Testis (tissue), 2 donors: ENCODE measurements at regions not wholly inside any gene's neighbourhood (a gene's known extent, or its start where the extent isn't known, plus 50 kb on each side); places are given as distances from the start of the nearest gene placed in this dataset.
"Not testable (repeated sequence)": the region's sequence is repeated elsewhere in the genome, so short reads cannot be mapped to it uniquely, and the experiment has no call there.

Source experiments
- DNase-seq: peaks from one replicate; pipeline ENCODE4 v3.0.0-alpha.2; 2019
- H3K27ac ChIP-seq, 2 donors: fragments of 200-600 bp; sonication (generic); one replicate each; pipeline ENCODE4 v1.5.1; 2019
- H3K27me3 ChIP-seq: fragments of 200-600 bp; sonication (generic); one replicate; pipeline ENCODE4 v1.5.1; 2019
- H3K36me3 ChIP-seq: fragments of 200-600 bp; sonication (generic); one replicate; pipeline ENCODE4 v1.5.1; 2017; ENCODE audit warnings: low read depth; ENCODE audit errors: missing control alignments
- H3K4me1 ChIP-seq: fragments of 200-600 bp; sonication (generic); one replicate; pipeline ENCODE4 v1.5.1; 2019
- H3K4me3 ChIP-seq, 2 donors: fragments of 200-600 bp; sonication (generic); one replicate each; pipeline ENCODE4 v1.5.1; 2017 to 2019
- H3K9me3 ChIP-seq: fragments of 200-600 bp; sonication (generic); one replicate; pipeline ENCODE4 v1.5.1; 2017
- POLR2A ChIP-seq: fragments of 450-650 bp; IDR thresholded peaks from one replicate; pipeline ENCODE4 v1.6.1; 2017; ENCODE audit warnings: antibody characterized with exemption, mild to moderate bottlenecking, moderate library complexity
- WGBS, 2 donors: methylation state at CpG; one replicate each; pipeline ENCODE4 v1.1.5; 2018; 5-methylcytosine and 5-hydroxymethylcytosine counted together
- intact Hi-C: fragments of 100-400 bp; cut with DNase I; formaldehyde crosslinking; loops from one replicate; pipeline ENCODE4 v1.15.1; 2023; ENCODE audit warnings: low total_unique reads
- TF ChIP-seq, protein P1 (sequence below), 3 experiments: fragments of 450-650 bp in 2 of 3; fragments of 200-600 bp in 1 of 3; sonication (generic) in 1 of 3; IDR thresholded peaks; one replicate each; pipeline ENCODE4 v1.5.1; 2016 to 2019; ENCODE audit warnings: antibody characterized with exemption in 3 of 3, mild to moderate bottlenecking in 2 of 3, moderate library complexity in 1 of 3

DNA sequence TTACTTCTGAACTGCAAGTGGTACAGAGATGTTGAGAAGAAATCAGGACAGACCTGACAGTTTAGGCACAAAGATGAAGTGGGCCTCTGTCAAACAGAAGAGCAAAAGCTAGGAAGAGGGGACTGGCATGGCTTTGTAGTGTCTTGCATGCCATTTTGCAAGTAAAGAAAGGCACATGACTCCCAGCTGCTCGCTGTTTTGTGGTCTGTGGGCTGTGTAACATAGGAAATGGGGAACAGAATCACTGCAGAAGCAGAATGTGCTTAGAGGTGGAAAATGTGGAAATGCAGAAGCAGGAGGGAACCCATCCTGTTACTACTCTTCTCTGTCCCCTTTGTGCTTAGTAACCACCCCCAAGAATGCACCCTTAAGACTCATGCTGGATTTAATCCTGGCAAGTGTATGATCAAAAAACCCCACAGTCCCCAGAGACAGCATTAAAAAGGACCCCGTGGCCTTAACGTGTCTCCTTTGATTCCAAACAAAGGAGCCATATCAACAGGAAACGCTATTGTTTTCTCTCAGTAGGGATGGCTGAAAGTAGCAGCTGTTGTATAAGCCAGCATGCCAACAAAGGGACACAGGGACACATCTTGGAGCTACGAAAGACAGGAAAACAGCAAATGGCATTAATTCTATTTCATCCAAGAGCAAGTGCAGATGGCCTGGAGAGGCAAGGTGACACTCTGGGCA lies 177.6 kb upstream of the GLRA2 start:
- TF ChIP-seq POLR2A: no peak
- TF ChIP-seq, protein P1, sequence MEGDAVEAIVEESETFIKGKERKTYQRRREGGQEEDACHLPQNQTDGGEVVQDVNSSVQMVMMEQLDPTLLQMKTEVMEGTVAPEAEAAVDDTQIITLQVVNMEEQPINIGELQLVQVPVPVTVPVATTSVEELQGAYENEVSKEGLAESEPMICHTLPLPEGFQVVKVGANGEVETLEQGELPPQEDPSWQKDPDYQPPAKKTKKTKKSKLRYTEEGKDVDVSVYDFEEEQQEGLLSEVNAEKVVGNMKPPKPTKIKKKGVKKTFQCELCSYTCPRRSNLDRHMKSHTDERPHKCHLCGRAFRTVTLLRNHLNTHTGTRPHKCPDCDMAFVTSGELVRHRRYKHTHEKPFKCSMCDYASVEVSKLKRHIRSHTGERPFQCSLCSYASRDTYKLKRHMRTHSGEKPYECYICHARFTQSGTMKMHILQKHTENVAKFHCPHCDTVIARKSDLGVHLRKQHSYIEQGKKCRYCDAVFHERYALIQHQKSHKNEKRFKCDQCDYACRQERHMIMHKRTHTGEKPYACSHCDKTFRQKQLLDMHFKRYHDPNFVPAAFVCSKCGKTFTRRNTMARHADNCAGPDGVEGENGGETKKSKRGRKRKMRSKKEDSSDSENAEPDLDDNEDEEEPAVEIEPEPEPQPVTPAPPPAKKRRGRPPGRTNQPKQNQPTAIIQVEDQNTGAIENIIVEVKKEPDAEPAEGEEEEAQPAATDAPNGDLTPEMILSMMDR (IDR thresholded peaks at IDR 0.05): no peak
- H3K27ac ChIP-seq: no peak overlapping the region
- H3K4me1 ChIP-seq: no peaks in the 10 kb centered on the region
- intact Hi-C loops: no loop called here
- H3K4me3 ChIP-seq: no peak overlapping the region
- DNase-seq: no peak
- H3K27me3 ChIP-seq: no peaks in the 10 kb centered on the region
- no peaks in the 10 kb centered on the region for H3K9me3 ChIP-seq
- no peaks in the 10 kb centered on the region for H3K36me3 ChIP-seq
- 60 to 65% methylated on average over 2 to 5 of the region's 5 CpGs for WGBS, 2 donors

DNA sequence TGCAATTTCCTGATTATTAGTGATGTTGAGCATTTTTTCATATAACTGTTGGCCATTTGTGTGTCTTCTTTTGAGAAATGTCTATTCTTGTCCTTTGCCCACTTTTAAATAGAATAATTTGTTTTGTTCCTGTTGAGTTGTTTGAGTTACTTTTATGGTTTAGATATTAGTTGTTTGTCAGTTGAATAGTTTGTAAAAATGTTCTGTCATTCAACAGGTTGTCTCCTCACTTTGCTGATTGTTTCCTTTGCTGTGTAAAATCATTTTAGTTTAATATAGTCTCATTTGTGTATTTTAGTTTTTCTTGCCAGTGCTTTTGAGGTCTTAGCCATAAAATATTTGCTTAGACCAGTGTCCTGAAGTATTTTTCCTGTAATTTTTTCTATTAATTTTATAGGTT lies 181.8 kb upstream of the GLRA2 start:
- Histone ChIP-seq H3K27me3 (no peaks in the 10 kb centered on the region), H3K27ac (no peak overlapping the region), H3K9me3 (no peaks in the 10 kb centered on the region), H3K4me1 (no peaks in the 10 kb centered on the region), H3K4me3 (no peak overlapping the region), H3K36me3 (no peaks in the 10 kb centered on the region)
- intact Hi-C loops: no loop called here
- no peak for DNase-seq
- TF ChIP-seq POLR2A: no peak
- TF ChIP-seq, protein P1 (IDR thresholded peaks at IDR 0.05): no peak

DNA sequence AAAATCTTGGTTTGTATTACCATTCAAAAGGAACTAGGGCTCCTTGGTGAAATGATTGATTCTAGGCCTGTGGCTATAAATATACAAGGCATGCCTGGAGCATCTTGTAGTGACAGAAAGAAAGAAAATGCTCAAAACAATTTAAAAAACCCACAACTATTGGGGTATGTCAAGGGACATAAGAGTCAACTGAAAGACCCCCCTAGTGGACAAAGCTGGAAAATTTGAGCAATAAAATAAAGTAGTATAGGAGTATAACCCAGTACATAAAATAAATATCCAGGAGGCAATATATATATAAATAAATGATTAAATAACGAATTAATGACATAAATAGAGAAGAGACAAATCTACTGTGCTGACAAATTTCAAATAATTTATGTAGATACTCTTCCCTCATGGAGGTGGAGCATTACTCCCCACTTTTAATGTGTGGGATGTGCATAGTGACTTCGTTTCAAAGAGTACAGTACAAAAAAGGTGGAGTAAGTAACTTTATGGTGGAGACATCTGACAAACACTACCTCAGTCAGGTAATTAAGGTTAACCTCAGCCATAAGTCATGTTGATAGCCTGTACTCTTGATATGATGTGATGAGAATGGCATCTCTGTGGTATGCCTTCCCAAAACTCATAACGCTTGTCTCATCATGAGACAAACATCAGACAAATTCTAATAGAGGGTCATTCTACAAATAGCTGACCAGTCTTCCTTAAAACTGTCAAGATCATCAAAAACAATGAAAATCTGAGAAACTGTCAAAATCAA lies 185.0 kb upstream of the GLRA2 start:
- no peak for DNase-seq
- Histone ChIP-seq H3K4me1 (no peaks in the 10 kb centered on the region), H3K27ac (no peak overlapping the region), H3K36me3 (no peaks in the 10 kb centered on the region), H3K27me3 (no peaks in the 10 kb centered on the region), H3K4me3 (no peak overlapping the region), H3K9me3 (no peaks in the 10 kb centered on the region)
- WGBS, 2 donors: 55 to 70% methylated on average over 3 of the region's 3 CpGs
- intact Hi-C loops: no loop called here
- no peak for TF ChIP-seq POLR2A
- TF ChIP-seq, protein P1 (IDR thresholded peaks at IDR 0.05): no peak

DNA sequence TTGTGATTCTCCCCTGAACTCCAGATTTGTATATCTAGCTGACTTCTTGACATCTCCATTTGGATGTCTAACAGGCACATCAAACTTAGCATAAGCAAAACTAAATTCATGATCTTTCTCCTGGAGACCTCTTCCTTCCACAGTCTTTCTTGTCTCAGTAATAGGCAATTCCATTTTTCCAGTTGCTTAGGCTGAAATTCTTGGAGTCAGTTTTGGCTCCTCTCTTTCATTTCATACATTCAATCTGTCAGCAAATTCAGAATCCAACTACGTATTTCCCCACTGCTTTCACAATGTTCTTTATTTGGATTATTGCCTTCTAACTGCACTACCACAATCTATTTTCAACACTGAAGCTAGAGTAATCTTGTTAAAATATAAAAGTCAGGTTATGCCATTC lies 219.9 kb upstream of the GLRA2 start:
- H3K27me3 ChIP-seq: no peaks in the 10 kb centered on the region
- no peak for DNase-seq
- no peak for TF ChIP-seq POLR2A
- TF ChIP-seq, protein P1 (IDR thresholded peaks at IDR 0.05): no peak
- no peak overlapping the region for H3K4me3 ChIP-seq
- H3K27ac ChIP-seq: no peak overlapping the region
- no peaks in the 10 kb centered on the region for H3K9me3 ChIP-seq
- intact Hi-C loops: no loop called here
- no peaks in the 10 kb centered on the region for H3K36me3 ChIP-seq
- 43 to 71% methylated on average over 1 of the region's 1 CpG for WGBS, 2 donors
- no peaks in the 10 kb centered on the region for H3K4me1 ChIP-seq

DNA sequence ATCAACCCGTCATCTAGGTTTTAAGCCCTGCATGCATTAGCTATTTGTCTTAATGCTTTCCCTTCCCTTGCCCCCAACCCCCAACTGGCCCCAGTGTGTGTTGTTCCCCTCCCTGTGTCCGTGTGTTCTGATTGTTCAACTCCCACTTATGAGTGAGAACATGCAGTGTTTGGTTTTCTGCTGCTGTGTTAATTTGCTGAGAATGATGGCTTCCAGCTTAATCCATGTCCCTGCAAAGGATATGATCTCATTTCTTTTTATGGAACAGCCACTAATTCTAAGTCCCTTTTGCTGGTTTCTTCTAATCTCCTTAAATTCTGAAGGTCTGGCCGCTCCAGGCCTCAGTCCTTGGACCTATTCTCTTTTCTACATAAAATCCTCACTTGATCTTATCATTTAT lies 220.4 kb upstream of the GLRA2 start:
- DNase-seq, H3K27ac ChIP-seq, H3K4me1 ChIP-seq, H3K36me3 ChIP-seq, H3K27me3 ChIP-seq, H3K9me3 ChIP-seq, intact Hi-C loops, H3K4me3 ChIP-seq: not testable (repeated sequence)
- 68 to 81% methylated on average over 3 of the region's 3 CpGs for WGBS, 2 donors
